ENCODE measurements at regions not wholly inside any gene's neighbourhood (a gene's known extent, or its start where the extent isn't known, plus 50 kb on each side); places are given as distances from the start of the nearest gene placed in this dataset.

GRCh38 chr6:149246691-149247384 lies 70.7 kb upstream of the TAB2 start:
- no peaks in the 10 kb centered on the region for H4K20me1 ChIP-seq (replicated peaks in 1 of 2; ENCODE audit: control insufficient read depth in 1 of 2, insufficient read depth in 2 of 2, low read length in 2 of 2)
- no peak overlapping the region for H2BK12ac ChIP-seq (ENCODE audit: low read depth, low read length)
- no peak overlapping the region for H2BK15ac ChIP-seq (ENCODE audit: low read length)
- no peak for FAIRE-seq
- no peak overlapping the region for H3K4me3 ChIP-seq (ENCODE audit: extremely low read depth in 1 of 4, insufficient read depth in 2 of 4, low read depth in 3 of 4, low read length in 4 of 4)
- no peaks in the 10 kb centered on the region for H3K79me2 ChIP-seq (ENCODE audit: control insufficient read depth in 1 of 2, insufficient read depth in 2 of 2, low read length in 2 of 2)
- H2BK20ac ChIP-seq (ENCODE audit: low read length) = 0 out of 2 replicates have a peak overlapping the region, but pooled peaks have one; percentile 34
- peaks cover 2% of the 10 kb centered on the region; the same call in 1 of the 2 replicates for H3K23me2 ChIP-seq (ENCODE audit: low read depth, low read length)
- H3K23ac ChIP-seq (ENCODE audit: insufficient read length) = no peak overlapping the region
- H3K9ac ChIP-seq (replicated peaks in 1 of 4; ENCODE audit: extremely low read depth in 1 of 4, low read depth in 3 of 4, low read length in 3 of 4) = no peak overlapping the region
- no peak overlapping the region for H3K18ac ChIP-seq (ENCODE audit: extremely low read depth, low read length)
- POLR2A ChIA-PET (ENCODE audit: partially characterized antibody) = no interaction called here
- peak overlapping the region; percentile 68 for H2AFZ ChIP-seq (ENCODE audit: low read length)
- H3K4ac ChIP-seq (replicated peaks; ENCODE audit: insufficient read length, low read depth, low read length) = no peak overlapping the region
- no peaks in the 10 kb centered on the region for H3K36me3 ChIP-seq (ENCODE audit: control insufficient read depth in 2 of 4, insufficient read depth in 4 of 4, low read length in 3 of 4)
- no peaks in the 10 kb centered on the region for H3K9me3 ChIP-seq (ENCODE audit: insufficient read depth in 2 of 2, low read depth in 1 of 2, low read length in 1 of 2)
- H4K91ac ChIP-seq (replicated peaks; ENCODE audit: insufficient read length, low read length) = no peak overlapping the region
- H3K4me1 ChIP-seq (replicated peaks in 1 of 4; ENCODE audit: control insufficient read depth in 3 of 4, insufficient read depth in 4 of 4, low read length in 3 of 4) = no peaks in the 10 kb centered on the region; a peak in 1 of 7 replicates
- no peaks in the 10 kb centered on the region for H3K79me1 ChIP-seq (ENCODE audit: low read depth, low read length)
- no peak for DNase-seq (ENCODE audit: low read depth in 1 of 2, low spot score in 2 of 2)
- CTCF ChIA-PET (ENCODE audit: partially characterized antibody) = interaction anchor here (0.7 to 2.7 kb wide), 7 partner anchors 10 to 185 kb away, joined by 3 to 10 read pairs (median 4); no protein-coding TSS in a partner anchor
- H3K14ac ChIP-seq (ENCODE audit: insufficient read length) = no peak overlapping the region
- H3K27ac ChIP-seq (ENCODE audit: low read depth, low read length) = no peak overlapping the region
- H2BK120ac ChIP-seq (replicated peaks; ENCODE audit: low read depth, low read length) = no peak overlapping the region
- no peak overlapping the region for H3K4me2 ChIP-seq (ENCODE audit: insufficient read depth in 1 of 2, low read depth in 2 of 2, low read length in 2 of 2)
- H3K56ac ChIP-seq (replicated peaks; ENCODE audit: insufficient read length, low read depth, low read length) = no peak overlapping the region
- 88% methylated on average over 13 of the region's 13 CpGs; no CpG with 5 or more reads in 1 of the 2 experiments for WGBS, 2 experiments (ENCODE audit: extremely low coverage in 1 of 2, insufficient coverage in 1 of 2, insufficient read length in 1 of 2, insufficient replicate concordance in 2 of 2, low coverage in 1 of 2, low lambda C conversion rate in 2 of 2, missing lambda C conversion rate in 1 of 2)
- H2AK5ac ChIP-seq (ENCODE audit: low read depth, low read length) = no peak overlapping the region
- no peak overlapping the region for H4K8ac ChIP-seq (ENCODE audit: extremely low read depth, insufficient read depth, low read length)
- H2BK5ac ChIP-seq (ENCODE audit: low read depth, low read length) = no peak overlapping the region; the same call in 1 of the 2 replicates
- no peak overlapping the region for H4K5ac ChIP-seq (ENCODE audit: insufficient read length, low read depth, low read length)
- no peaks in the 10 kb centered on the region for H3K27me3 ChIP-seq (replicated peaks in 1 of 4; ENCODE audit: control insufficient read depth in 3 of 4, extremely low read depth in 1 of 4, insufficient read depth in 3 of 4, low read length in 3 of 4)
- TF ChIP-seq RAD21 (IDR thresholded peaks at IDR 0.05 in 1 of 2, conservative IDR thresholded peaks at IDR 0.05 in 1 of 2; ENCODE audit: low read depth in 2 of 2, low read length in 2 of 2) = no peak
- no peak for TF ChIP-seq NANOG (IDR thresholded peaks at IDR 0.05; ENCODE audit: insufficient read depth, low read depth, low read length, poor library complexity, severe bottlenecking)
- TF ChIP-seq RFX5 (IDR thresholded peaks at IDR 0.05; ENCODE audit: borderline replicate concordance, low read depth, low read length) = no peak
- TF ChIP-seq, protein P1, sequence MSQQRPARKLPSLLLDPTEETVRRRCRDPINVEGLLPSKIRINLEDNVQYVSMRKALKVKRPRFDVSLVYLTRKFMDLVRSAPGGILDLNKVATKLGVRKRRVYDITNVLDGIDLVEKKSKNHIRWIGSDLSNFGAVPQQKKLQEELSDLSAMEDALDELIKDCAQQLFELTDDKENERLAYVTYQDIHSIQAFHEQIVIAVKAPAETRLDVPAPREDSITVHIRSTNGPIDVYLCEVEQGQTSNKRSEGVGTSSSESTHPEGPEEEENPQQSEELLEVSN (IDR thresholded peaks at IDR 0.05) = no peak
- no peak for TF ChIP-seq ATF2 (IDR thresholded peaks at IDR 0.05; ENCODE audit: low read length)
- no peak for TF ChIP-seq JUND (IDR thresholded peaks at IDR 0.05; ENCODE audit: low read length)
- TF ChIP-seq SUZ12 (IDR thresholded peaks at IDR 0.05; ENCODE audit: low read length) = no peak
- TF ChIP-seq ASH2L (IDR thresholded peaks at IDR 0.05; ENCODE audit: low read length) = no peak
- TF ChIP-seq, protein P2, sequence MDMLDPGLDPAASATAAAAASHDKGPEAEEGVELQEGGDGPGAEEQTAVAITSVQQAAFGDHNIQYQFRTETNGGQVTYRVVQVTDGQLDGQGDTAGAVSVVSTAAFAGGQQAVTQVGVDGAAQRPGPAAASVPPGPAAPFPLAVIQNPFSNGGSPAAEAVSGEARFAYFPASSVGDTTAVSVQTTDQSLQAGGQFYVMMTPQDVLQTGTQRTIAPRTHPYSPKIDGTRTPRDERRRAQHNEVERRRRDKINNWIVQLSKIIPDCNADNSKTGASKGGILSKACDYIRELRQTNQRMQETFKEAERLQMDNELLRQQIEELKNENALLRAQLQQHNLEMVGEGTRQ (IDR thresholded peaks at IDR 0.05; ENCODE audit: low read length) = no peak

All from H1 (cell line).